Mammary epithelial cell (primary cell): ENCODE measurements at regions not wholly inside any gene's neighbourhood (a gene's known extent, or its start where the extent isn't known, plus 50 kb on each side); places are given as distances from the start of the nearest gene placed in this dataset.

Experiments used
- EZH2 ChIP-seq: IDR thresholded peaks from 2 replicates; pipeline ENCODE4 v1.6.1; 2012; ENCODE audit warnings: low read length, inconsistent platforms, borderline replicate concordance
- TF ChIP-seq, protein P1 (sequence below), 2 donors: IDR thresholded peaks in 1 of 2; conservative IDR thresholded peaks in 1 of 2; 2 replicates each; pipeline ENCODE4 v1.5.1; 2011 to 2012; ENCODE audit warnings: inconsistent platforms in 2 of 2, low read length in 2 of 2, mild to moderate bottlenecking in 2 of 2, control low read depth in 1 of 2, low read depth in 1 of 2; ENCODE audit not compliant: insufficient read depth in 1 of 2; ENCODE audit errors: extremely low read depth in 1 of 2

DNA sequence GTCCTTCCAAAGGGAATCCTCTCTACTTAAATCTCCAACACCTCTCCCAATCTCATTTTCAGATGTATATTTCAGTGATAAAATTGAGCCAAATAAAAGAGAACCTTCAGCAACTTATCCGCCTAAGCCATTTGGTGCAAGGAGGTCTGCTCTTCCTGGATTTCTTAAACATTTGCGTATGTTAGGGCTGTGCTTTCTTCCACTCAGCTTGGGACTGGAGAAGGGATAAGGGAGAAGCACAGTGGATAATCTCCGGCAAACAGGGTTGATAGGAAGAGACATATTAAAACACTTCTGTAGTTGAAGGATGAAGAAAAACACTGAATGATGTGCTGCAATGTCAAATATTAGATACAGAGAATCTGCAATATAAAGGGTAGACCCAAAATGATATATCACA is 796.2 kb downstream of the KCNJ3 start:
- TF ChIP-seq, protein P1, sequence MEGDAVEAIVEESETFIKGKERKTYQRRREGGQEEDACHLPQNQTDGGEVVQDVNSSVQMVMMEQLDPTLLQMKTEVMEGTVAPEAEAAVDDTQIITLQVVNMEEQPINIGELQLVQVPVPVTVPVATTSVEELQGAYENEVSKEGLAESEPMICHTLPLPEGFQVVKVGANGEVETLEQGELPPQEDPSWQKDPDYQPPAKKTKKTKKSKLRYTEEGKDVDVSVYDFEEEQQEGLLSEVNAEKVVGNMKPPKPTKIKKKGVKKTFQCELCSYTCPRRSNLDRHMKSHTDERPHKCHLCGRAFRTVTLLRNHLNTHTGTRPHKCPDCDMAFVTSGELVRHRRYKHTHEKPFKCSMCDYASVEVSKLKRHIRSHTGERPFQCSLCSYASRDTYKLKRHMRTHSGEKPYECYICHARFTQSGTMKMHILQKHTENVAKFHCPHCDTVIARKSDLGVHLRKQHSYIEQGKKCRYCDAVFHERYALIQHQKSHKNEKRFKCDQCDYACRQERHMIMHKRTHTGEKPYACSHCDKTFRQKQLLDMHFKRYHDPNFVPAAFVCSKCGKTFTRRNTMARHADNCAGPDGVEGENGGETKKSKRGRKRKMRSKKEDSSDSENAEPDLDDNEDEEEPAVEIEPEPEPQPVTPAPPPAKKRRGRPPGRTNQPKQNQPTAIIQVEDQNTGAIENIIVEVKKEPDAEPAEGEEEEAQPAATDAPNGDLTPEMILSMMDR (conservative IDR thresholded peaks at IDR 0.05 in 1 of 2, IDR thresholded peaks at IDR 0.05 in 1 of 2; ENCODE audit: extremely low read depth in 1 of 2, insufficient read depth in 1 of 2, low read depth in 1 of 2, low read length in 2 of 2), result no peak
- TF ChIP-seq EZH2, result no peak
